Activated naive CD8-positive, alpha-beta T cell treated with anti-CD3 and anti-CD28 coated beads, Interleukin-2, amount 50 U/mL, for 24 hours (primary cell): ENCODE measurements at regions not wholly inside any gene's neighbourhood (a gene's known extent, or its start where the extent isn't known, plus 50 kb on each side); places are given as distances from the start of the nearest gene placed in this dataset.

Source experiments
- ATAC-seq: fragments of 150-1000 bp; cut with Tn5 transposase; one replicate; pipeline ENCODE4 v1.10.0; 2021
- DNase-seq: peaks from one replicate; pipeline ENCODE4 v3.0.0; 2021
- H3K27ac Mint-ChIP-seq: one replicate; pipeline ENCODE4 v1.8.0; 2021; ENCODE audit warnings: mild to moderate bottlenecking, mixed read lengths
- H3K27me3 Mint-ChIP-seq: one replicate; pipeline ENCODE4 v1.8.0; 2021; ENCODE audit warnings: mixed read lengths
- H3K36me3 Mint-ChIP-seq: one replicate; pipeline ENCODE4 v1.8.0; 2021; ENCODE audit warnings: low read depth, mixed read lengths
- H3K4me1 Mint-ChIP-seq: one replicate; pipeline ENCODE4 v1.8.0; 2021; ENCODE audit warnings: mixed read lengths
- H3K4me3 Mint-ChIP-seq: one replicate; pipeline ENCODE4 v1.8.0; 2021; ENCODE audit warnings: mild to moderate bottlenecking, moderate library complexity, mixed read lengths
- H3K9me3 Mint-ChIP-seq: one replicate; pipeline ENCODE4 v1.8.0; 2021; ENCODE audit warnings: mixed read lengths

- no peak overlapping the region for H3K4me3 Mint-ChIP-seq
- H3K27me3 Mint-ChIP-seq = no peaks in the 10 kb centered on the region
- DNase-seq = no peak
- H3K36me3 Mint-ChIP-seq = peaks cover 2% of the 10 kb centered on the region
- H3K4me1 Mint-ChIP-seq = peaks cover 4% of the 10 kb centered on the region
- no peak overlapping the region for H3K27ac Mint-ChIP-seq
- peaks cover 21% of the 10 kb centered on the region for H3K9me3 Mint-ChIP-seq
- ATAC-seq = no peak
Measured at GRCh38 chr9:20291201-20291600, 331.1 kb downstream of the MLLT3 start.

- Mint-ChIP-seq H3K4me3 (no peak overlapping the region), H3K4me1 (peaks cover 6% of the 10 kb centered on the region), H3K27ac (no peak overlapping the region), H3K36me3 (peaks cover 2% of the 10 kb centered on the region), H3K9me3 (peaks cover 21% of the 10 kb centered on the region), H3K27me3 (no peaks in the 10 kb centered on the region)
- ATAC-seq (no peak), DNase-seq (no peak)
Measured at GRCh38 chr9:20290257-20290656, 332.0 kb downstream of the MLLT3 start.

- Mint-ChIP-seq H3K9me3 (peaks cover 21% of the 10 kb centered on the region), H3K27ac (no peak overlapping the region), H3K4me1 (peaks cover 6% of the 10 kb centered on the region), H3K4me3 (no peak overlapping the region), H3K36me3 (peaks cover 2% of the 10 kb centered on the region), H3K27me3 (no peaks in the 10 kb centered on the region)
- ATAC-seq (no peak), DNase-seq (no peak)
Measured at GRCh38 chr9:20289423-20290010, 332.8 kb downstream of the MLLT3 start.

GRCh38 chr9:20286969-20287368 lies 335.3 kb downstream of the MLLT3 start:
- ATAC-seq (no peak), DNase-seq (no peak)
- Mint-ChIP-seq H3K4me3 (no peak overlapping the region), H3K4me1 (peaks cover 6% of the 10 kb centered on the region), H3K9me3 (peaks cover 17% of the 10 kb centered on the region), H3K27me3 (no peaks in the 10 kb centered on the region), H3K36me3 (peaks cover 2% of the 10 kb centered on the region), H3K27ac (no peak overlapping the region)

GRCh38 chr9:20286154-20286700 lies 336.1 kb downstream of the MLLT3 start:
- Mint-ChIP-seq H3K27ac (no peak overlapping the region), H3K27me3 (no peaks in the 10 kb centered on the region), H3K36me3 (no peaks in the 10 kb centered on the region), H3K4me3 (no peak overlapping the region), H3K9me3 (peaks cover 13% of the 10 kb centered on the region), H3K4me1 (peaks cover 6% of the 10 kb centered on the region)
- DNase-seq (no peak), ATAC-seq (no peak)

GRCh38 chr9:20284601-20285289 lies 337.6 kb downstream of the MLLT3 start:
- no peak for DNase-seq
- Mint-ChIP-seq H3K36me3 (no peaks in the 10 kb centered on the region), H3K27me3 (no peaks in the 10 kb centered on the region), H3K4me3 (no peak overlapping the region), H3K27ac (no peak overlapping the region), H3K4me1 (peaks cover 6% of the 10 kb centered on the region), H3K9me3 (peaks cover 11% of the 10 kb centered on the region)
- ATAC-seq = no peak

GRCh38 chr9:20280330-20280729 lies 342.0 kb downstream of the MLLT3 start:
- H3K4me1 Mint-ChIP-seq = no peaks in the 10 kb centered on the region
- H3K4me3 Mint-ChIP-seq = no peak overlapping the region
- peaks cover 28% of the 10 kb centered on the region for H3K9me3 Mint-ChIP-seq
- ATAC-seq (no peak), DNase-seq (no peak)
- H3K27ac Mint-ChIP-seq = no peak overlapping the region
- no peaks in the 10 kb centered on the region for H3K27me3 Mint-ChIP-seq
- peaks cover 3% of the 10 kb centered on the region for H3K36me3 Mint-ChIP-seq

- ATAC-seq = no peak
Measured at GRCh38 chr9:20276762-20277161, 345.5 kb downstream of the MLLT3 start.

GRCh38 chr9:20271723-20272122 lies 350.6 kb downstream of the MLLT3 start:
- ATAC-seq (no peak), DNase-seq (no peak)
- H3K9me3 Mint-ChIP-seq = peaks cover 11% of the 10 kb centered on the region
- H3K4me3 Mint-ChIP-seq = no peak overlapping the region
- no peak overlapping the region for H3K27ac Mint-ChIP-seq
- no peaks in the 10 kb centered on the region for H3K36me3 Mint-ChIP-seq
- H3K4me1 Mint-ChIP-seq = peaks cover 19% of the 10 kb centered on the region
- H3K27me3 Mint-ChIP-seq = no peaks in the 10 kb centered on the region

More at GRCh38 chr9:20276762-20277161, 345.5 kb downstream of the MLLT3 start:
- Mint-ChIP-seq H3K4me1 (no peaks in the 10 kb centered on the region), H3K4me3 (no peak overlapping the region), H3K27me3 (no peaks in the 10 kb centered on the region), H3K9me3 (peaks cover 28% of the 10 kb centered on the region), H3K36me3 (peaks cover 3% of the 10 kb centered on the region), H3K27ac (no peak overlapping the region)
- no peak for DNase-seq

- H3K27ac Mint-ChIP-seq = no peak overlapping the region
- H3K9me3 Mint-ChIP-seq = peaks cover 11% of the 10 kb centered on the region
Measured at GRCh38 chr9:20271096-20271495, 351.2 kb downstream of the MLLT3 start.

GRCh38 chr9:20270161-20270560 lies 352.1 kb downstream of the MLLT3 start:
- Mint-ChIP-seq H3K9me3 (peaks cover 7% of the 10 kb centered on the region), H3K27me3 (no peaks in the 10 kb centered on the region), H3K27ac (no peak overlapping the region), H3K4me1 (peaks cover 19% of the 10 kb centered on the region), H3K4me3 (no peak overlapping the region), H3K36me3 (no peaks in the 10 kb centered on the region)
- DNase-seq (no peak), ATAC-seq (no peak)

More at GRCh38 chr9:20271096-20271495, 351.2 kb downstream of the MLLT3 start:
- DNase-seq (no peak), ATAC-seq (no peak)
- Mint-ChIP-seq H3K36me3 (no peaks in the 10 kb centered on the region), H3K27me3 (no peaks in the 10 kb centered on the region), H3K4me1 (peaks cover 19% of the 10 kb centered on the region), H3K4me3 (no peak overlapping the region)

- H3K9me3 Mint-ChIP-seq = peaks cover 7% of the 10 kb centered on the region
- no peaks in the 10 kb centered on the region for H3K36me3 Mint-ChIP-seq
- no peaks in the 10 kb centered on the region for H3K27me3 Mint-ChIP-seq
- H3K4me1 Mint-ChIP-seq = peaks cover 19% of the 10 kb centered on the region
- DNase-seq = no peak
- no peak for ATAC-seq
- H3K27ac Mint-ChIP-seq = no peak overlapping the region
- no peak overlapping the region for H3K4me3 Mint-ChIP-seq
Measured at GRCh38 chr9:20269620-20270019, 352.7 kb downstream of the MLLT3 start.

GRCh38 chr9:20264896-20265295 lies 357.4 kb downstream of the MLLT3 start:
- Mint-ChIP-seq H3K9me3 (peaks cover 7% of the 10 kb centered on the region), H3K4me3 (no peak overlapping the region), H3K36me3 (no peaks in the 10 kb centered on the region), H3K27ac (no peak overlapping the region), H3K4me1 (peaks cover 6% of the 10 kb centered on the region), H3K27me3 (no peaks in the 10 kb centered on the region)
- ATAC-seq = no peak
- DNase-seq = no peak

GRCh38 chr9:20262611-20263010 lies 359.7 kb downstream of the MLLT3 start:
- H3K9me3 Mint-ChIP-seq = peaks cover 7% of the 10 kb centered on the region
- no peak for ATAC-seq
- H3K4me1 Mint-ChIP-seq = no peaks in the 10 kb centered on the region
- no peaks in the 10 kb centered on the region for H3K36me3 Mint-ChIP-seq
- no peak overlapping the region for H3K27ac Mint-ChIP-seq
- no peak overlapping the region for H3K4me3 Mint-ChIP-seq
- H3K27me3 Mint-ChIP-seq = no peaks in the 10 kb centered on the region
- no peak for DNase-seq

- no peaks in the 10 kb centered on the region for H3K27me3 Mint-ChIP-seq
- H3K4me1 Mint-ChIP-seq = peaks cover 32% of the 10 kb centered on the region
- no peaks in the 10 kb centered on the region for H3K9me3 Mint-ChIP-seq
- H3K4me3 Mint-ChIP-seq = no peak overlapping the region
- no peaks in the 10 kb centered on the region for H3K36me3 Mint-ChIP-seq
- ATAC-seq = no peak
- DNase-seq = no peak
- no peak overlapping the region for H3K27ac Mint-ChIP-seq
Measured at GRCh38 chr9:20256284-20256948, 365.9 kb downstream of the MLLT3 start.
